Progenitor cell of endocrine pancreas (in vitro differentiated cells): ENCODE measurements at regions not wholly inside any gene's neighbourhood (a gene's known extent, or its start where the extent isn't known, plus 50 kb on each side); places are given as distances from the start of the nearest gene placed in this dataset.
A peak's percentile ranks its signal among the peaks of the same experiment; 100 is the strongest.

ENCODE experiments used
- DNase-seq: peaks from one replicate; pipeline ENCODE4 v3.0.0; 2021; ENCODE audit warnings: low spot score; ENCODE audit not compliant: unreplicated experiment
- H3K27ac Mint-ChIP-seq: 2 replicates; pipeline ENCODE4 v1.8.0; 2021; ENCODE audit warnings: mild to moderate bottlenecking, moderate library complexity, mixed read lengths
- H3K27me3 Mint-ChIP-seq: 2 replicates; pipeline ENCODE4 v1.8.0; 2021; ENCODE audit warnings: mixed read lengths
- H3K36me3 Mint-ChIP-seq: 2 replicates; pipeline ENCODE4 v1.8.0; 2022; ENCODE audit warnings: mixed read lengths; ENCODE audit not compliant: insufficient read depth
- H3K4me1 Mint-ChIP-seq: 2 replicates; pipeline ENCODE4 v1.8.0; 2021; ENCODE audit warnings: low read depth, mixed read lengths
- H3K4me3 Mint-ChIP-seq: 2 replicates; pipeline ENCODE4 v1.8.0; 2021; ENCODE audit warnings: low read depth, mild to moderate bottlenecking, moderate library complexity, mixed read lengths
- H3K9me3 Mint-ChIP-seq: 2 replicates; pipeline ENCODE4 v1.8.0; 2021; ENCODE audit warnings: low read depth, mixed read lengths
- CTCF ChIP-seq: fragments of 200-600 bp; sonication (generic); IDR thresholded peaks from one replicate; pipeline ENCODE4 v1.5.0; 2021; ENCODE audit warnings: antibody characterized with exemption, mild to moderate bottlenecking; ENCODE audit not compliant: unreplicated experiment

GRCh38 chr2:167862782-167863181 lies 384.6 kb downstream of the STK39 start:
- Mint-ChIP-seq H3K27me3 (no peaks in the 10 kb centered on the region), H3K4me1 (peaks cover 7% of the 10 kb centered on the region), H3K9me3 (peaks cover 3% of the 10 kb centered on the region), H3K4me3 (no peak overlapping the region), H3K27ac (peak overlapping the region; percentile 34), H3K36me3 (peaks cover 14% of the 10 kb centered on the region)
- TF ChIP-seq CTCF, result no peak
- DNase-seq, result no peak

GRCh38 chr2:167862296-167862695 lies 385.1 kb downstream of the STK39 start:
- H3K36me3 Mint-ChIP-seq, result peaks cover 13% of the 10 kb centered on the region
- peak overlapping the region; percentile 43 for H3K27ac Mint-ChIP-seq
- H3K27me3 Mint-ChIP-seq, result no peaks in the 10 kb centered on the region
- no peak for TF ChIP-seq CTCF
- no peak for DNase-seq
- no peak overlapping the region for H3K4me3 Mint-ChIP-seq
- peaks cover 3% of the 10 kb centered on the region for H3K9me3 Mint-ChIP-seq
- H3K4me1 Mint-ChIP-seq, result peaks cover 9% of the 10 kb centered on the region

- Mint-ChIP-seq H3K27me3 (no peaks in the 10 kb centered on the region), H3K27ac (no peak overlapping the region), H3K4me3 (no peak overlapping the region), H3K4me1 (peaks cover 15% of the 10 kb centered on the region), H3K9me3 (peaks cover 3% of the 10 kb centered on the region), H3K36me3 (peaks cover 12% of the 10 kb centered on the region)
- DNase-seq, result no peak
- TF ChIP-seq CTCF, result no peak
Observed at GRCh38 chr2:167861574-167862193, 385.7 kb downstream of the STK39 start.

- DNase-seq, result no peak
- TF ChIP-seq CTCF, result no peak
- no peaks in the 10 kb centered on the region for H3K9me3 Mint-ChIP-seq
- H3K36me3 Mint-ChIP-seq, result peaks cover 8% of the 10 kb centered on the region
- H3K27me3 Mint-ChIP-seq, result no peaks in the 10 kb centered on the region
- H3K4me3 Mint-ChIP-seq, result no peak overlapping the region
- no peak overlapping the region for H3K27ac Mint-ChIP-seq
- peaks cover 22% of the 10 kb centered on the region for H3K4me1 Mint-ChIP-seq
Observed at GRCh38 chr2:167860082-167860481, 387.3 kb downstream of the STK39 start.

- H3K4me1 Mint-ChIP-seq, result peaks cover 22% of the 10 kb centered on the region
- H3K9me3 Mint-ChIP-seq, result no peaks in the 10 kb centered on the region
- H3K27ac Mint-ChIP-seq, result no peak overlapping the region
- DNase-seq, result no peak
- no peaks in the 10 kb centered on the region for H3K27me3 Mint-ChIP-seq
- H3K4me3 Mint-ChIP-seq, result no peak overlapping the region
- no peak for TF ChIP-seq CTCF
- H3K36me3 Mint-ChIP-seq, result peaks cover 6% of the 10 kb centered on the region
Observed at GRCh38 chr2:167859676-167860075, 387.7 kb downstream of the STK39 start.
